Neural progenitor cell (in vitro differentiated cells): ENCODE measurements at regions not wholly inside any gene's neighbourhood (a gene's known extent, or its start where the extent isn't known, plus 50 kb on each side); places are given as distances from the start of the nearest gene placed in this dataset.

Source experiments
- DNase-seq: peaks from one replicate; pipeline ENCODE4 v3.0.0-alpha.2; 2016; ENCODE audit warnings: low spot score
- H2AFZ ChIP-seq: fragments of 200-600 bp; sonication (generic); replicated peaks from 2 replicates; pipeline ENCODE4 v1.6.1; 2016; ENCODE audit warnings: antibody characterized with exemption
- H3F3A ChIP-seq: fragments of 200-600 bp; sonication (generic); 2 replicates; pipeline ENCODE4 v1.6.1; 2016; ENCODE audit warnings: antibody characterized with exemption, low read depth
- H3K27ac ChIP-seq: fragments of 200-600 bp; sonication (generic); 2 replicates; pipeline ENCODE4 v1.5.1; 2016; ENCODE audit warnings: mild to moderate bottlenecking
- H3K27me3 ChIP-seq: fragments of 200-600 bp; sonication (generic); 2 replicates; pipeline ENCODE4 v1.6.1; 2016; ENCODE audit warnings: mild to moderate bottlenecking, moderate library complexity
- H3K36me3 ChIP-seq: fragments of 200-600 bp; sonication (generic); 2 replicates; pipeline ENCODE4 v1.5.1; 2016
- H3K4me1 ChIP-seq: fragments of 200-600 bp; sonication (generic); 2 replicates; pipeline ENCODE4 v1.6.1; 2016; ENCODE audit warnings: mixed run types
- H3K4me2 ChIP-seq: fragments of 200-600 bp; sonication (generic); 2 replicates; pipeline ENCODE4 v1.6.1; 2016
- H3K4me3 ChIP-seq: fragments of 200-600 bp; sonication (generic); 2 replicates; pipeline ENCODE4 v1.5.1; 2016
- H3K79me2 ChIP-seq: fragments of 200-600 bp; sonication (generic); 2 replicates; pipeline ENCODE4 v1.6.1; 2016; ENCODE audit warnings: low read depth
- H3K9ac ChIP-seq: fragments of 200-600 bp; sonication (generic); 2 replicates; pipeline ENCODE4 v1.6.1; 2016
- H3K9me3 ChIP-seq: fragments of 200-600 bp; sonication (generic); 2 replicates; pipeline ENCODE4 v1.5.1; 2016; ENCODE audit warnings: low read depth
- H4K20me1 ChIP-seq: fragments of 200-600 bp; sonication (generic); 2 replicates; pipeline ENCODE4 v1.6.1; 2016; ENCODE audit warnings: low read depth
- H3K27ac Mint-ChIP-seq: 3 replicates; pipeline ENCODE4 v1.8.0; 2021; ENCODE audit warnings: mixed read lengths
- H3K27me3 Mint-ChIP-seq: 2 replicates; pipeline ENCODE4 v1.8.0; 2022; ENCODE audit warnings: low read depth, mild to moderate bottlenecking, inconsistent platforms, moderate library complexity, mixed read lengths; ENCODE audit not compliant: insufficient read depth
- H3K36me3 Mint-ChIP-seq: 3 replicates; pipeline ENCODE4 v1.8.0; 2021; ENCODE audit warnings: mixed read lengths
- H3K4me1 Mint-ChIP-seq: 3 replicates; pipeline ENCODE4 v1.8.0; 2021; ENCODE audit warnings: mixed read lengths
- H3K4me3 Mint-ChIP-seq: 3 replicates; pipeline ENCODE4 v1.8.0; 2021; ENCODE audit warnings: mild to moderate bottlenecking, moderate library complexity, mixed read lengths
- H3K9me3 Mint-ChIP-seq: 3 replicates; pipeline ENCODE4 v1.8.0; 2020; ENCODE audit warnings: mixed read lengths
- EZH2 ChIP-seq: fragments of 200-600 bp; sonication (generic); IDR thresholded peaks from 2 replicates; pipeline ENCODE4 v1.6.1; 2017; ENCODE audit warnings: antibody characterized with exemption, mild to moderate bottlenecking, moderate library complexity
- EZH2phosphoT487 ChIP-seq: fragments of 200-600 bp; sonication (generic); IDR thresholded peaks from 2 replicates; pipeline ENCODE4 v1.6.1; 2017; ENCODE audit warnings: antibody characterized with exemption
- TF ChIP-seq, protein P1 (sequence below): fragments of 200-600 bp; sonication (generic); IDR thresholded peaks from 2 replicates; pipeline ENCODE4 v1.5.1; 2017; ENCODE audit warnings: antibody characterized with exemption, mild to moderate bottlenecking

DNA sequence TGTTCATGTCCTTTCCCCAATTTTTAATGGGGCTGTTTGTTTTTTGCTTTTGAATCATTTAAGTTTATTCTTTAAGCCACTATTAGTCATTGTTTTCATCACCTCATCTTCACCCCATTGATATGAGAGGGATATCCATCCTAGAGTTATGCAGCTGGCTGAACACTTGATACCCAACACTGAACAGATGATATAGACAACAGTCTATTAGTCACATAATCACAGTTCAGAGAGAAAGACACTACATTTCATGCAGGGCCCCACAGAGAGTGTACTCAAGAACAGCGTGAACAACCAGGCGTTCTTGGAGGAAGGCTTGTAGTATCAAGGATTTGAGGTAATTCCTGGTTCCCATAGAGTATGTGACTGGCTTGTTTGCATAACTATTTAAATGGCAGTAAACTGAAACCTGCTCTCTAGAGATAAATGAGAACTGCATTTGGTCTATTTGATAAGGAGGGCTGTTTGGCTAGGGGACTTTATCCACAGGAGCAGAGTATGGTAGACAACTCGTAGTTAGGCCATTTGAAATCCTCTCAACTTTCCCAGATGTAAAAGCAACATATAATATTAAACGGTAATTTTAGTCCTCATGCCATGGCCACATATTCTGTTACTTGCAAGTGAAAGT lies 618.7 kb downstream of the SI start:
- Histone ChIP-seq H3K9ac (no peak overlapping the region), H3K36me3 (no peaks in the 10 kb centered on the region), H4K20me1 (no peaks in the 10 kb centered on the region), H3K27ac (no peak overlapping the region), H3K4me1 (no peaks in the 10 kb centered on the region), H2AFZ (no peak overlapping the region), H3K4me3 (no peak overlapping the region), H3K9me3 (no peaks in the 10 kb centered on the region), H3F3A (no peaks in the 10 kb centered on the region), H3K79me2 (no peaks in the 10 kb centered on the region), H3K27me3 (no peaks in the 10 kb centered on the region), H3K4me2 (no peak overlapping the region)
- TF ChIP-seq EZH2 (no peak), EZH2phosphoT487 (no peak)
- TF ChIP-seq, protein P1, sequence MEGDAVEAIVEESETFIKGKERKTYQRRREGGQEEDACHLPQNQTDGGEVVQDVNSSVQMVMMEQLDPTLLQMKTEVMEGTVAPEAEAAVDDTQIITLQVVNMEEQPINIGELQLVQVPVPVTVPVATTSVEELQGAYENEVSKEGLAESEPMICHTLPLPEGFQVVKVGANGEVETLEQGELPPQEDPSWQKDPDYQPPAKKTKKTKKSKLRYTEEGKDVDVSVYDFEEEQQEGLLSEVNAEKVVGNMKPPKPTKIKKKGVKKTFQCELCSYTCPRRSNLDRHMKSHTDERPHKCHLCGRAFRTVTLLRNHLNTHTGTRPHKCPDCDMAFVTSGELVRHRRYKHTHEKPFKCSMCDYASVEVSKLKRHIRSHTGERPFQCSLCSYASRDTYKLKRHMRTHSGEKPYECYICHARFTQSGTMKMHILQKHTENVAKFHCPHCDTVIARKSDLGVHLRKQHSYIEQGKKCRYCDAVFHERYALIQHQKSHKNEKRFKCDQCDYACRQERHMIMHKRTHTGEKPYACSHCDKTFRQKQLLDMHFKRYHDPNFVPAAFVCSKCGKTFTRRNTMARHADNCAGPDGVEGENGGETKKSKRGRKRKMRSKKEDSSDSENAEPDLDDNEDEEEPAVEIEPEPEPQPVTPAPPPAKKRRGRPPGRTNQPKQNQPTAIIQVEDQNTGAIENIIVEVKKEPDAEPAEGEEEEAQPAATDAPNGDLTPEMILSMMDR, result no peak
- Mint-ChIP-seq H3K36me3 (no peaks in the 10 kb centered on the region), H3K27ac (no peak overlapping the region), H3K4me3 (no peak overlapping the region), H3K9me3 (no peaks in the 10 kb centered on the region), H3K27me3 (no peaks in the 10 kb centered on the region), H3K4me1 (no peaks in the 10 kb centered on the region)
- DNase-seq, result no peak

DNA sequence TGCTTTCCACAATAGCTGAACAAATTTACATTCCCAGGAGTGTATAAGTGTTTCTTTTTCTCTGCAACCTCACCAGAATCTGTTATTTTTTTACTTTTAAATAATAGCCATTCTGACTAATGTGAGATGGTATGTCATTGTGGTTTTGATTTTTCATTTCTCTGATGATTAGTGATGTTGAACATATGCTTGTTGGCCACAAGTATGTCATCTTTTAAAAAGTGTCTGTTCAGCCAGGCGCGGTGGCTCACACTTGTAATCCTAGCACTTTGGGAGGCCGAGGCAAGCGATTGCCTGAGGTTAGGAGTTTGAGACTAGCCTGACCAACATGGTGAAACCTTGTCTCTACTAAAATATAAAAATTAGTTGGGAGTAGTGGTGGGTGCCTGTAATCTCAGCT lies 619.3 kb downstream of the SI start:
- no peaks in the 10 kb centered on the region for H3K27me3 Mint-ChIP-seq
- no peak overlapping the region for H3K4me2 ChIP-seq
- H2AFZ ChIP-seq, result no peak overlapping the region
- no peaks in the 10 kb centered on the region for H3K36me3 ChIP-seq
- no peaks in the 10 kb centered on the region for H3K79me2 ChIP-seq
- no peak overlapping the region for H3K4me3 ChIP-seq
- H3K36me3 Mint-ChIP-seq, result no peaks in the 10 kb centered on the region
- no peaks in the 10 kb centered on the region for H4K20me1 ChIP-seq
- H3K9me3 Mint-ChIP-seq, result no peaks in the 10 kb centered on the region
- H3K27ac ChIP-seq, result no peak overlapping the region
- no peak overlapping the region for H3K27ac Mint-ChIP-seq
- no peaks in the 10 kb centered on the region for H3K4me1 ChIP-seq
- H3K4me1 Mint-ChIP-seq, result no peaks in the 10 kb centered on the region
- H3F3A ChIP-seq, result no peaks in the 10 kb centered on the region
- no peaks in the 10 kb centered on the region for H3K9me3 ChIP-seq
- no peak overlapping the region for H3K4me3 Mint-ChIP-seq
- no peaks in the 10 kb centered on the region for H3K27me3 ChIP-seq
- no peak overlapping the region for H3K9ac ChIP-seq
- DNase-seq, result no peak
- TF ChIP-seq EZH2phosphoT487, result no peak
- TF ChIP-seq, protein P1, result no peak
- TF ChIP-seq EZH2, result no peak

DNA sequence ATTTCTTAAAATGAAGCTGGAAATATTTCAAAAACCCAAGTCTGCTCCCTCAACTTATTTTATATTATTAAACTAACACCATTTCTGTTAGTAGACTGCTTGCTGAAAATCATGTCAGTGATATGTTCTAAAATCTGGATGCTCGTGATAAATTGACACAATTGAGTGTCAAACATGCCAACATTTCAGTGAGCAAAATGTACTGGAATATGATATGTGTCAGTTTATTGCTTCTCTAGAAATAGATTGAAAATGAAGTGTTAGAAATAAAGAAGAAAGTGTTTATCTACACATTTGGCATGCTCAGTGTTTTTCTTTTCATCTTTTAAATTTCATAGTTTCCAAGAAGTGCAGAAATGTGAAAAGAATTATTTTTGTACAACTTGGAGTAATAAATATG lies 624.6 kb downstream of the SI start:
- Histone ChIP-seq H3K9ac (no peak overlapping the region), H3K27me3 (no peaks in the 10 kb centered on the region), H3K9me3 (no peaks in the 10 kb centered on the region), H3K27ac (no peak overlapping the region), H3K4me1 (no peaks in the 10 kb centered on the region), H4K20me1 (no peaks in the 10 kb centered on the region), H3K79me2 (no peaks in the 10 kb centered on the region), H3F3A (no peaks in the 10 kb centered on the region), H3K4me2 (no peak overlapping the region), H3K4me3 (no peak overlapping the region), H3K36me3 (no peaks in the 10 kb centered on the region), H2AFZ (no peak overlapping the region)
- TF ChIP-seq EZH2 (no peak), EZH2phosphoT487 (no peak)
- TF ChIP-seq, protein P1, result no peak
- no peak for DNase-seq
- H3K36me3 Mint-ChIP-seq, result no peaks in the 10 kb centered on the region
- no peaks in the 10 kb centered on the region for H3K9me3 Mint-ChIP-seq
- H3K27ac Mint-ChIP-seq, result no peak overlapping the region
- H3K4me1 Mint-ChIP-seq, result peaks cover 2% of the 10 kb centered on the region
- no peaks in the 10 kb centered on the region for H3K27me3 Mint-ChIP-seq
- no peak overlapping the region for H3K4me3 Mint-ChIP-seq
